ENCODE measurements at regions not wholly inside any gene's neighbourhood (a gene's known extent, or its start where the extent isn't known, plus 50 kb on each side); places are given as distances from the start of the nearest gene placed in this dataset.

DNA sequence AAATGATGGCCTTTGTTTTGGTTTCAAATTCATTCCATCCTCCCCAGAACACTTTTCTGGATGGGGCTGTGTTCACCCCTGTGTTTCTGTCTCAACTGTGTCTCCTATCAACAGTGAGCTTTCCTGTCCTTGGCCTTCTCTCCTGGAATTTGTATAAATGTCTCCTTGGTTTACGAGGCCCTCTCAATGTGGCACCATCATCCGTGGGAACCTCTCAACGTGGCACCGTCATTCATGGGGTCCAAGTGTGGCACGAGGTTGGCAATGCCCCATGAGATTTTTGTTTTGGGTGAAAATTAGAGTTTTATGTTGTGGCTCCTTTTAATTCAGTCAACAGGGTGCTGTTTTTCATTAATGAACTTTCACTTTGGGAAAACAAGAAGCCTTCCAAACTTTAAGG lies 280.7 kb upstream of the SALL3 start:
- TF ChIP-seq ARNT (IDR thresholded peaks at IDR 0.05) (no peak), FOXM1 (IDR thresholded peaks at IDR 0.05; ENCODE audit: borderline replicate concordance) (no peak)
